HepG2 (cell line): ENCODE measurements at regions not wholly inside any gene's neighbourhood (a gene's known extent, or its start where the extent isn't known, plus 50 kb on each side); places are given as distances from the start of the nearest gene placed in this dataset.

Source experiments
- ATAC-seq: fragments of 200-7000 bp; cut with Tn5 transposase; 3 replicates; pipeline ENCODE4 v1.9.1; 2020; ENCODE audit warnings: mild to moderate bottlenecking, moderate library complexity
- BruUV-seq: library from RNA; stranded (reverse); fragments of 400-500 nt; replicated peaks from 2 replicates; lab custom pipeline; 2021; lab: Mats Ljungman, UMichigan
- CTCF ChIA-PET: fragments of 300-600 bp; formaldehyde crosslinking; extraction: SDS; loops from one replicate; lab custom pipeline; 2021; ENCODE audit warnings: low total read pairs, inconsistent platforms, low intra/inter-chr PET ratio; lab: Yijun Ruan, JAX
- POLR2A ChIA-PET: fragments of 350-600 bp; sonication (Branson Sonifier 250); formaldehyde crosslinking; loops from one replicate; lab custom pipeline; 2020; ENCODE audit warnings: antibody characterized with exemption, inconsistent platforms; lab: Yijun Ruan, JAX
- DNase-seq: peaks from one replicate; pipeline ENCODE4 v3.0.0-alpha.2; 2015; ENCODE audit warnings: low spot score
- FAIRE-seq: peaks from 3 replicates; lab custom pipeline; 2011; peaks lifted over from hg19 to GRCh38; lab: Jason Lieb, UNC
- H2AFZ ChIP-seq: one replicate; pipeline ENCODE4 v1.6.1; 2011; ENCODE audit warnings: low read length, inconsistent platforms
- H3K27ac ChIP-seq: fragments of 300-600 bp; 3 replicates; pipeline ENCODE4 v1.8.0; 2011; ENCODE audit warnings: mixed run types, mild to moderate bottlenecking, mixed read lengths, low read length, inconsistent platforms; ENCODE audit not compliant: insufficient read depth; ENCODE audit errors: extremely low read length
- H3K27me3 ChIP-seq, 2 experiments: fragments of 200-600 bp in 1 of 2; 2 replicates in 1 of 2; 3 replicates in 1 of 2; pipeline versions ENCODE4 v1.6.0 to v1.8.0; 2011; ENCODE audit warnings: low read length in 2 of 2, mild to moderate bottlenecking in 2 of 2, moderate library complexity in 2 of 2, inconsistent platforms in 1 of 2; ENCODE audit not compliant: insufficient read depth in 2 of 2, control insufficient read depth in 1 of 2
- H3K36me3 ChIP-seq, 2 experiments: fragments of 200-600 bp in 1 of 2; replicated peaks in 1 of 2; 2 replicates in 1 of 2; 3 replicates in 1 of 2; pipeline versions ENCODE4 v1.5.1 to v1.8.0; 2011; ENCODE audit warnings: low read length in 2 of 2, inconsistent platforms in 1 of 2; ENCODE audit not compliant: insufficient read depth in 2 of 2, control insufficient read depth in 1 of 2
- H3K4me1 ChIP-seq: 2 replicates; pipeline ENCODE4 v1.5.1; 2012; ENCODE audit warnings: low read length, inconsistent platforms; ENCODE audit not compliant: insufficient read depth
- H3K4me2 ChIP-seq: 2 replicates; pipeline ENCODE4 v1.6.0; 2011; ENCODE audit warnings: low read depth, low read length, inconsistent platforms
- H3K4me3 ChIP-seq, 3 experiments: fragments of 200-600 bp in 1 of 3; sonication (generic), shearing (Covaris generic) in 1 of 3; replicated peaks in 1 of 3; 2 replicates each; pipeline ENCODE4 v1.5.1; 2011 to 2016; ENCODE audit warnings: low read length in 3 of 3, inconsistent platforms in 2 of 3, low read depth in 2 of 3, mild to moderate bottlenecking in 2 of 3, control low read depth in 1 of 3, mixed read lengths in 1 of 3; ENCODE audit not compliant: insufficient read depth in 1 of 3
- H3K79me2 ChIP-seq: one replicate; pipeline ENCODE4 v1.6.1; 2011; ENCODE audit warnings: low read length, inconsistent platforms; ENCODE audit not compliant: insufficient read depth
- H3K9ac ChIP-seq: 2 replicates; pipeline ENCODE4 v1.6.0; 2011; ENCODE audit warnings: mild to moderate bottlenecking, low read depth, low read length, inconsistent platforms; ENCODE audit not compliant: insufficient read depth
- H3K9me3 ChIP-seq: 2 replicates; pipeline ENCODE4 v1.5.1; 2012; ENCODE audit warnings: mild to moderate bottlenecking, low read length
- H4K20me1 ChIP-seq: 2 replicates; pipeline ENCODE4 v1.6.0; 2011; ENCODE audit warnings: inconsistent platforms, mild to moderate bottlenecking, low read length, moderate library complexity; ENCODE audit not compliant: insufficient read depth
- FOXC1 ChIP-seq: sonication (generic); formaldehyde crosslinking; IDR thresholded peaks from 2 replicates; pipeline ENCODE4 v1.8.0; 2022; ENCODE audit warnings: mild to moderate bottlenecking, missing genetic modification reagents, borderline replicate concordance
- KDM5A ChIP-seq: fragments of 200-600 bp; sonication (generic); IDR thresholded peaks from 2 replicates; pipeline ENCODE4 v1.7.0; 2018; ENCODE audit warnings: antibody characterized with exemption, mild to moderate bottlenecking, low read length, borderline replicate concordance
- MTA3 ChIP-seq: sonication (generic); formaldehyde crosslinking; IDR thresholded peaks from 2 replicates; pipeline ENCODE4 v1.4.0; 2020; ENCODE audit warnings: missing genetic modification reagents
- MXD1 ChIP-seq: sonication (generic); formaldehyde crosslinking; IDR thresholded peaks from 2 replicates; pipeline ENCODE4 v1.4.0; 2020; ENCODE audit warnings: mild to moderate bottlenecking, missing genetic modification reagents
- RARA ChIP-seq: IDR thresholded peaks from 2 replicates; pipeline ENCODE4 v1.6.1; 2016; ENCODE audit warnings: missing genetic modification reagents, missing compliant biosample characterization
- ZC3H4 ChIP-seq: sonication (generic); formaldehyde crosslinking; IDR thresholded peaks from 2 replicates; pipeline ENCODE4 v1.4.0; 2020; ENCODE audit warnings: missing genetic modification reagents, borderline replicate concordance
- ZNF138 ChIP-seq: sonication (generic); formaldehyde crosslinking; IDR thresholded peaks from 2 replicates; pipeline ENCODE4 v1.5.0; 2020; ENCODE audit warnings: mild to moderate bottlenecking, low read depth, missing genetic modification reagents
- ZNF780A ChIP-seq: sonication (generic); formaldehyde crosslinking; IDR thresholded peaks from 2 replicates; pipeline ENCODE4 v1.8.0; 2022; ENCODE audit warnings: mild to moderate bottlenecking, missing genetic modification reagents, moderate library complexity
- ZNF891 ChIP-seq: sonication (generic); formaldehyde crosslinking; IDR thresholded peaks from 2 replicates; pipeline ENCODE4 v1.5.0; 2020; ENCODE audit warnings: mild to moderate bottlenecking, missing genetic modification reagents
- WGBS: methylation state at CpG from one replicate; pipeline ENCODE4 v1.1.6; 2017; ENCODE audit warnings: low lambda C conversion rate; 5-methylcytosine and 5-hydroxymethylcytosine counted together
- in situ Hi-C: cut with HindIII; loops from 2 replicates; pipeline ENCODE4 v1.10.0; 2017; ENCODE audit warnings: low pct_unique_long_range_greater_than_20kb; ENCODE audit not compliant: extremely low pct_ligation_motif_present
- intact Hi-C: fragments of 100-400 bp; cut with micrococcal nuclease; formaldehyde crosslinking; loops from one replicate; pipeline ENCODE4 v1.10.0; 2022; ENCODE audit not compliant: unreplicated experiment
- TF ChIP-seq, protein P1 (sequence below): sonication (generic); formaldehyde crosslinking; conservative IDR thresholded peaks from 2 replicates; pipeline ENCODE4 v1.4.0; 2020; ENCODE audit warnings: missing genetic modification reagents
- TF ChIP-seq, protein P2 (sequence below): sonication (generic); formaldehyde crosslinking; IDR thresholded peaks from 2 replicates; pipeline ENCODE4 v1.8.1; 2023; ENCODE audit warnings: missing genetic modification reagents, inconsistent platforms, borderline replicate concordance

DNA sequence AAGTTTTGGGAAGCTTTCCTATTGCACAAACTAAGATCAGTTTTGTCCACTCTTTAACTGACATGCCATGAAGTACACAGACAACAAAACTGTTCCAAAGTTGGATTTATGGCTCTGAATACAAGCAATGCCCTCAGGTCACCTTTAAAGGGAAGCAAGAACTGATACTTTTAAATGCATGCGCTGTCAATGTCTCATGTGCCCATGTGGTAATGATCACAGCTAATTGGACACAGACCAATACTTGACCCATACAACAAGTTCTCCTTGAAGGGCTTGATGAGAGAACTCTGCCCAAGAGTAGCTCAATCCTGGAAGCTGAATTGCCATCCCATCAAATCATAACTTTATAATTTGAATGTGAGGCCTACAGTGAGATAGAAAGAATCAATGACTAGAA lies 624.9 kb downstream of the ETS1 start:
- POLR2A ChIA-PET = no interaction called here
- Histone ChIP-seq H3K36me3 (no peaks in the 10 kb centered on the region), H3K4me3 (no peak overlapping the region), H2AFZ (no peak overlapping the region), H3K4me2 (no peak overlapping the region), H3K79me2 (no peaks in the 10 kb centered on the region), H3K9ac (no peak overlapping the region), H3K9me3 (peaks cover 86% of the 10 kb centered on the region), H4K20me1 (no peaks in the 10 kb centered on the region), H3K4me1 (no peaks in the 10 kb centered on the region), H3K27ac (no peak overlapping the region), H3K27me3 (no peaks in the 10 kb centered on the region)
- CTCF ChIA-PET = no interaction called here
- DNase-seq = no peak
- TF ChIP-seq ZNF138 (CRISPR knock-in tag) (no peak), MXD1 (CRISPR knock-in tag) (no peak), MTA3 (CRISPR knock-in tag) (no peak), ZNF891 (no peak), ZC3H4 (no peak), FOXC1 (CRISPR knock-in tag) (no peak), KDM5A (no peak), ZNF780A (no peak), RARA (CRISPR knock-in tag) (no peak)
- TF ChIP-seq, protein P1, sequence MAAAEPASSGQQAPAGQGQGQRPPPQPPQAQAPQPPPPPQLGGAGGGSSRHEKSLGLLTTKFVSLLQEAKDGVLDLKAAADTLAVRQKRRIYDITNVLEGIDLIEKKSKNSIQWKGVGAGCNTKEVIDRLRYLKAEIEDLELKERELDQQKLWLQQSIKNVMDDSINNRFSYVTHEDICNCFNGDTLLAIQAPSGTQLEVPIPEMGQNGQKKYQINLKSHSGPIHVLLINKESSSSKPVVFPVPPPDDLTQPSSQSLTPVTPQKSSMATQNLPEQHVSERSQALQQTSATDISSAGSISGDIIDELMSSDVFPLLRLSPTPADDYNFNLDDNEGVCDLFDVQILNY (CRISPR knock-in tag) = no peak
- TF ChIP-seq, protein P2, sequence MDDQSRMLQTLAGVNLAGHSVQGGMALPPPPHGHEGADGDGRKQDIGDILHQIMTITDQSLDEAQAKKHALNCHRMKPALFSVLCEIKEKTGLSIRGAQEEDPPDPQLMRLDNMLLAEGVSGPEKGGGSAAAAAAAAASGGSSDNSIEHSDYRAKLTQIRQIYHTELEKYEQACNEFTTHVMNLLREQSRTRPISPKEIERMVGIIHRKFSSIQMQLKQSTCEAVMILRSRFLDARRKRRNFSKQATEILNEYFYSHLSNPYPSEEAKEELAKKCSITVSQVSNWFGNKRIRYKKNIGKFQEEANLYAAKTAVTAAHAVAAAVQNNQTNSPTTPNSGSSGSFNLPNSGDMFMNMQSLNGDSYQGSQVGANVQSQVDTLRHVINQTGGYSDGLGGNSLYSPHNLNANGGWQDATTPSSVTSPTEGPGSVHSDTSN (CRISPR knock-in tag) = no peak
- in situ Hi-C loops (no loop called here), intact Hi-C loops (no loop called here)
- 0% methylated on average over 1 of the region's 1 CpG for WGBS
- no TSS peak for BruUV-seq
- no peak for ATAC-seq
- no peak for FAIRE-seq
